MM.1S (cell line): ENCODE measurements at regions not wholly inside any gene's neighbourhood (a gene's known extent, or its start where the extent isn't known, plus 50 kb on each side); places are given as distances from the start of the nearest gene placed in this dataset.

Experiments
- DNase-seq: peaks from one replicate; pipeline ENCODE4 v3.0.0-alpha.2; 2015
- H2AFZ ChIP-seq: fragments of 300-600 bp; sonication (generic); 2 replicates; pipeline ENCODE4 v1.6.0; 2016; ENCODE audit warnings: antibody characterized with exemption, low read length
- H3F3A ChIP-seq: fragments of 300-600 bp; sonication (generic); 2 replicates; pipeline ENCODE4 v1.6.1; 2016; ENCODE audit warnings: mild to moderate bottlenecking, antibody characterized with exemption, low read length, moderate library complexity, mixed read lengths; ENCODE audit not compliant: insufficient read depth
- H3K27ac ChIP-seq: fragments of 300-600 bp; sonication (generic); 2 replicates; pipeline ENCODE4 v1.5.1; 2016; ENCODE audit warnings: mild to moderate bottlenecking, low read length
- H3K27me3 ChIP-seq: fragments of 300-600 bp; sonication (generic); replicated peaks from 2 replicates; pipeline ENCODE4 v1.6.0; 2016; ENCODE audit warnings: low read length; ENCODE audit not compliant: insufficient read depth
- H3K36me3 ChIP-seq: fragments of 300-600 bp; sonication (generic); replicated peaks from 2 replicates; pipeline ENCODE4 v1.6.1; 2016; ENCODE audit warnings: mild to moderate bottlenecking, low read length, mixed read lengths; ENCODE audit not compliant: insufficient read depth
- H3K4me1 ChIP-seq: fragments of 300-600 bp; sonication (generic); 2 replicates; pipeline ENCODE4 v1.6.1; 2016; ENCODE audit warnings: low read length, mixed read lengths
- H3K4me2 ChIP-seq: fragments of 300-600 bp; sonication (generic); 2 replicates; pipeline ENCODE4 v1.6.0; 2016; ENCODE audit warnings: low read depth, low read length
- H3K4me3 ChIP-seq: fragments of 300-600 bp; sonication (generic); 2 replicates; pipeline ENCODE4 v1.5.1; 2016; ENCODE audit warnings: low read length, mixed read lengths
- H3K79me2 ChIP-seq: fragments of 300-600 bp; sonication (generic); 2 replicates; pipeline ENCODE4 v1.6.1; 2016; ENCODE audit warnings: mixed run types, low read length, mixed read lengths
- H3K9ac ChIP-seq: fragments of 300-600 bp; sonication (generic); 2 replicates; pipeline ENCODE4 v1.6.1; 2016; ENCODE audit warnings: low read length, mixed read lengths
- H3K9me2 ChIP-seq: fragments of 300-600 bp; sonication (generic); replicated peaks from 2 replicates; pipeline ENCODE4 v1.6.1; 2016; ENCODE audit warnings: mild to moderate bottlenecking, low read length, mixed read lengths; ENCODE audit not compliant: insufficient read depth
- H3K9me3 ChIP-seq: fragments of 300-600 bp; sonication (generic); replicated peaks from 2 replicates; pipeline ENCODE4 v1.6.1; 2016; ENCODE audit warnings: mild to moderate bottlenecking, low read length, mixed read lengths; ENCODE audit not compliant: insufficient read depth
- H4K20me1 ChIP-seq: fragments of 300-600 bp; sonication (generic); 2 replicates; pipeline ENCODE4 v1.6.1; 2016; ENCODE audit warnings: mild to moderate bottlenecking, low read length, moderate library complexity, mixed read lengths; ENCODE audit not compliant: insufficient read depth
- EZH2 ChIP-seq: fragments of 300-600 bp; sonication (generic); optimal IDR thresholded peaks from 2 replicates; pipeline ENCODE3; 2017; ENCODE audit warnings: low read depth, mild to moderate bottlenecking, antibody characterized with exemption, low read length, mixed read lengths
- EZH2phosphoT487 ChIP-seq: fragments of 300-600 bp; sonication (generic); IDR thresholded peaks from 2 replicates; pipeline ENCODE4 v1.6.1; 2018; ENCODE audit warnings: antibody characterized with exemption, low read length
- TF ChIP-seq, protein P1 (sequence below): fragments of 300-600 bp; sonication (generic); IDR thresholded peaks from 2 replicates; pipeline ENCODE4 v1.5.1; 2016; ENCODE audit warnings: antibody characterized with exemption, low read length, mixed read lengths

DNA sequence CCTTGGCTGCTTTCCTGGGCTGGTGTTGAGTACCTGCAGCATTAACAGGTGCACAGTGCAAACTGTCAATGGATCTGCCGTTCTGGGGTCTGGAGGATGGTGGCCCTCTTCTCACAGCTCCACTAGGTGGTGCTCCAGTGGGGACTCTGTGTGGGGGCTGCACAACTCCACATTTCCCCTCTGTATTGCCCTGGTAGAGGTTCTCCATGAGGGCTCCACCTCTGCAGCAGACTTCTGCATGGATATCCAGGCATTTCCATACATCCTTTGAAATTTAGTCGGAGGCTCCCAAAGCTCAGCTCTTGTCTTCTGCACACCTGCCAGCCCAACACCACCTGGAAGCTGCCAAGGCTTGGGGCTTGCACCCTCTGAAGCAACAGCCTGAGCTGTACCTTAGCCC lies 198.6 kb downstream of the GXYLT1 start:
- no peaks in the 10 kb centered on the region for H3K9me2 ChIP-seq
- TF ChIP-seq EZH2 (no peak), EZH2phosphoT487 (no peak)
- TF ChIP-seq, protein P1, sequence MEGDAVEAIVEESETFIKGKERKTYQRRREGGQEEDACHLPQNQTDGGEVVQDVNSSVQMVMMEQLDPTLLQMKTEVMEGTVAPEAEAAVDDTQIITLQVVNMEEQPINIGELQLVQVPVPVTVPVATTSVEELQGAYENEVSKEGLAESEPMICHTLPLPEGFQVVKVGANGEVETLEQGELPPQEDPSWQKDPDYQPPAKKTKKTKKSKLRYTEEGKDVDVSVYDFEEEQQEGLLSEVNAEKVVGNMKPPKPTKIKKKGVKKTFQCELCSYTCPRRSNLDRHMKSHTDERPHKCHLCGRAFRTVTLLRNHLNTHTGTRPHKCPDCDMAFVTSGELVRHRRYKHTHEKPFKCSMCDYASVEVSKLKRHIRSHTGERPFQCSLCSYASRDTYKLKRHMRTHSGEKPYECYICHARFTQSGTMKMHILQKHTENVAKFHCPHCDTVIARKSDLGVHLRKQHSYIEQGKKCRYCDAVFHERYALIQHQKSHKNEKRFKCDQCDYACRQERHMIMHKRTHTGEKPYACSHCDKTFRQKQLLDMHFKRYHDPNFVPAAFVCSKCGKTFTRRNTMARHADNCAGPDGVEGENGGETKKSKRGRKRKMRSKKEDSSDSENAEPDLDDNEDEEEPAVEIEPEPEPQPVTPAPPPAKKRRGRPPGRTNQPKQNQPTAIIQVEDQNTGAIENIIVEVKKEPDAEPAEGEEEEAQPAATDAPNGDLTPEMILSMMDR: no peak
- no peak overlapping the region for H3K9ac ChIP-seq
- no peaks in the 10 kb centered on the region for H3F3A ChIP-seq
- H3K27me3 ChIP-seq: no peaks in the 10 kb centered on the region
- H3K9me3 ChIP-seq: no peaks in the 10 kb centered on the region
- no peaks in the 10 kb centered on the region for H3K79me2 ChIP-seq
- H3K36me3 ChIP-seq: no peaks in the 10 kb centered on the region
- H2AFZ ChIP-seq: no peak overlapping the region
- H3K4me1 ChIP-seq: peaks cover 11% of the 10 kb centered on the region
- no peaks in the 10 kb centered on the region for H4K20me1 ChIP-seq
- no peak overlapping the region for H3K4me3 ChIP-seq
- no peak for DNase-seq
- H3K4me2 ChIP-seq: no peak overlapping the region
- H3K27ac ChIP-seq: no peak overlapping the region

DNA sequence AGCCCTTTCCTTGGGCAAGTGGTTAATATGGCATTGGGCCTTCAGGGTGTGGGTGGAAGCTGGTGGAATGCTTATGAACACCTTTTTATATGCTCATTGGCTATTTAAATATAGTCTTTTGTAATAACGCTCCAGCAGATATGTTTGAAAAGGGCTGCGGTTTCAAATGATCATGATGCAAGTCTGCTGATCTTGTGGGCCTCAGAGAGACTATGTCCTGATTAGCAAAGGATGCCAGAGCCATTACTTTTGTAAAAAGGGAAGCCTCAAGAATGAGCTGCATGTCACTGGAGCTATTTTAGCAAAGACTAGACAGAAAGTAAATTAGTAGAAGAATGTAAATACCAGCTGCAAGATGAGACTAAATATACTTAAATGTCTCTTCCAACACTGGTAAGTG lies 200.5 kb downstream of the GXYLT1 start:
- no peak overlapping the region for H3K4me3 ChIP-seq
- H3K9me3 ChIP-seq: no peaks in the 10 kb centered on the region
- H3K9me2 ChIP-seq: no peaks in the 10 kb centered on the region
- no peaks in the 10 kb centered on the region for H3K27me3 ChIP-seq
- H3F3A ChIP-seq: no peaks in the 10 kb centered on the region
- H3K27ac ChIP-seq: no peak overlapping the region
- TF ChIP-seq, protein P1: no peak
- TF ChIP-seq EZH2 (no peak), EZH2phosphoT487 (no peak)
- no peak overlapping the region for H3K4me2 ChIP-seq
- H2AFZ ChIP-seq: no peak overlapping the region
- DNase-seq: no peak
- H3K36me3 ChIP-seq: no peaks in the 10 kb centered on the region
- H3K9ac ChIP-seq: no peak overlapping the region
- H3K79me2 ChIP-seq: no peaks in the 10 kb centered on the region
- H4K20me1 ChIP-seq: no peaks in the 10 kb centered on the region
- no peaks in the 10 kb centered on the region for H3K4me1 ChIP-seq

DNA sequence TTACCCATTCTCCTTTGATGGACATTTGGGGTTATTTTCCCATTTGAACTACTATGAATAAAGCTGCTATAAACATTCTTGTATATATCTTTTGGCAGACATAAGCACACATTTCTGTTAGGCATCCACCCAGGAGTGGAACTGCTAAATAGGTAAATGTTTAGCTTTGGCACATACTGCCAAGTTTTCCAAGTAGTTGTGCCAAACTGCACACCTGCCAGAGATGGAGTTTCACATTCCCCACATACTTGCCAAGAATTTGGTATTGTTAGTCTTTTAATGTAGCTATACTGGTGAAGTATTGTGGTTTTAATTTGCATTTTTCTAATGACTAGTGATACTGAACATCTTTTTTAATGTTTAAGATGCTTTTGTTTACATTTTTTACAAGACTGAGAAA lies 201.0 kb downstream of the GXYLT1 start:
- DNase-seq: no peak
- Histone ChIP-seq H3K9ac (no peak overlapping the region), H3K27me3 (no peaks in the 10 kb centered on the region), H3K79me2 (no peaks in the 10 kb centered on the region), H3K9me3 (no peaks in the 10 kb centered on the region), H3K4me3 (no peak overlapping the region), H3K4me2 (no peak overlapping the region), H3F3A (no peaks in the 10 kb centered on the region), H3K4me1 (no peaks in the 10 kb centered on the region), H2AFZ (no peak overlapping the region), H3K36me3 (no peaks in the 10 kb centered on the region), H4K20me1 (no peaks in the 10 kb centered on the region), H3K27ac (no peak overlapping the region), H3K9me2 (no peaks in the 10 kb centered on the region)
- TF ChIP-seq, protein P1: no peak
- TF ChIP-seq EZH2 (no peak), EZH2phosphoT487 (no peak)
